HepG2 (cell line): ENCODE measurements at regions not wholly inside any gene's neighbourhood (a gene's known extent, or its start where the extent isn't known, plus 50 kb on each side); places are given as distances from the start of the nearest gene placed in this dataset.

Source experiments
- ATAC-seq: fragments of 200-7000 bp; cut with Tn5 transposase; 3 replicates; pipeline ENCODE4 v1.9.1; 2020; ENCODE audit warnings: mild to moderate bottlenecking, moderate library complexity
- BruUV-seq: library from RNA; stranded (reverse); fragments of 400-500 nt; replicated peaks from 2 replicates; lab custom pipeline; 2021; lab: Mats Ljungman, UMichigan
- CTCF ChIA-PET: fragments of 300-600 bp; formaldehyde crosslinking; extraction: SDS; loops from one replicate; lab custom pipeline; 2021; ENCODE audit warnings: low total read pairs, inconsistent platforms, low intra/inter-chr PET ratio; lab: Yijun Ruan, JAX
- POLR2A ChIA-PET: fragments of 350-600 bp; sonication (Branson Sonifier 250); formaldehyde crosslinking; loops from one replicate; lab custom pipeline; 2020; ENCODE audit warnings: antibody characterized with exemption, inconsistent platforms; lab: Yijun Ruan, JAX
- DNase-seq: peaks from one replicate; pipeline ENCODE4 v3.0.0-alpha.2; 2015; ENCODE audit warnings: low spot score
- FAIRE-seq: peaks from 3 replicates; lab custom pipeline; 2011; peaks lifted over from hg19 to GRCh38; lab: Jason Lieb, UNC
- H2AFZ ChIP-seq: one replicate; pipeline ENCODE4 v1.6.1; 2011; ENCODE audit warnings: low read length, inconsistent platforms
- H3K27ac ChIP-seq: fragments of 300-600 bp; 3 replicates; pipeline ENCODE4 v1.8.0; 2011; ENCODE audit warnings: mixed run types, mild to moderate bottlenecking, mixed read lengths, low read length, inconsistent platforms; ENCODE audit not compliant: insufficient read depth; ENCODE audit errors: extremely low read length
- H3K27me3 ChIP-seq, 2 experiments: fragments of 200-600 bp in 1 of 2; 2 replicates in 1 of 2; 3 replicates in 1 of 2; pipeline versions ENCODE4 v1.6.0 to v1.8.0; 2011; ENCODE audit warnings: low read length in 2 of 2, mild to moderate bottlenecking in 2 of 2, moderate library complexity in 2 of 2, inconsistent platforms in 1 of 2; ENCODE audit not compliant: insufficient read depth in 2 of 2, control insufficient read depth in 1 of 2
- H3K36me3 ChIP-seq, 2 experiments: fragments of 200-600 bp in 1 of 2; replicated peaks in 1 of 2; 2 replicates in 1 of 2; 3 replicates in 1 of 2; pipeline versions ENCODE4 v1.5.1 to v1.8.0; 2011; ENCODE audit warnings: low read length in 2 of 2, inconsistent platforms in 1 of 2; ENCODE audit not compliant: insufficient read depth in 2 of 2, control insufficient read depth in 1 of 2
- H3K4me1 ChIP-seq: 2 replicates; pipeline ENCODE4 v1.5.1; 2012; ENCODE audit warnings: low read length, inconsistent platforms; ENCODE audit not compliant: insufficient read depth
- H3K4me2 ChIP-seq: 2 replicates; pipeline ENCODE4 v1.6.0; 2011; ENCODE audit warnings: low read depth, low read length, inconsistent platforms
- H3K4me3 ChIP-seq, 3 experiments: fragments of 200-600 bp in 1 of 3; sonication (generic), shearing (Covaris generic) in 1 of 3; replicated peaks in 1 of 3; 2 replicates each; pipeline ENCODE4 v1.5.1; 2011 to 2016; ENCODE audit warnings: low read length in 3 of 3, inconsistent platforms in 2 of 3, low read depth in 2 of 3, mild to moderate bottlenecking in 2 of 3, control low read depth in 1 of 3, mixed read lengths in 1 of 3; ENCODE audit not compliant: insufficient read depth in 1 of 3
- H3K79me2 ChIP-seq: one replicate; pipeline ENCODE4 v1.6.1; 2011; ENCODE audit warnings: low read length, inconsistent platforms; ENCODE audit not compliant: insufficient read depth
- H3K9ac ChIP-seq: 2 replicates; pipeline ENCODE4 v1.6.0; 2011; ENCODE audit warnings: mild to moderate bottlenecking, low read depth, low read length, inconsistent platforms; ENCODE audit not compliant: insufficient read depth
- H3K9me3 ChIP-seq: 2 replicates; pipeline ENCODE4 v1.5.1; 2012; ENCODE audit warnings: mild to moderate bottlenecking, low read length
- H4K20me1 ChIP-seq: 2 replicates; pipeline ENCODE4 v1.6.0; 2011; ENCODE audit warnings: inconsistent platforms, mild to moderate bottlenecking, low read length, moderate library complexity; ENCODE audit not compliant: insufficient read depth
- CBX1 ChIP-seq: IDR thresholded peaks from one replicate; pipeline ENCODE4 v1.6.1; 2016; ENCODE audit warnings: antibody characterized with exemption, low read depth
- CC2D1A ChIP-seq: sonication (generic); formaldehyde crosslinking; IDR thresholded peaks from 2 replicates; pipeline ENCODE4 v1.8.1; 2023; ENCODE audit warnings: mild to moderate bottlenecking, missing genetic modification reagents
- EHMT2 ChIP-seq: fragments of 200-600 bp; sonication (generic); IDR thresholded peaks from 2 replicates; pipeline ENCODE4 v1.7.0; 2017; ENCODE audit warnings: antibody characterized with exemption, low read depth, low read length, borderline replicate concordance
- EZH2 ChIP-seq: conservative IDR thresholded peaks from 2 replicates; pipeline ENCODE4 v1.6.1; 2012; ENCODE audit warnings: mild to moderate bottlenecking, low read depth, low read length, moderate library complexity
- FOXK1 ChIP-seq: sonication (generic); formaldehyde crosslinking; IDR thresholded peaks from 2 replicates; pipeline ENCODE4 v1.4.0; 2020; ENCODE audit warnings: low read depth, missing genetic modification reagents, borderline replicate concordance
- GFI1 ChIP-seq: sonication (generic); formaldehyde crosslinking; IDR thresholded peaks from 2 replicates; pipeline ENCODE4 v1.5.0; 2020; ENCODE audit warnings: missing genetic modification reagents, mild to moderate bottlenecking, borderline replicate concordance
- HNRNPLL ChIP-seq: fragments of 200-400 bp; formaldehyde crosslinking; IDR thresholded peaks from 2 replicates; pipeline ENCODE4 v1.6.1; 2017; ENCODE audit warnings: mild to moderate bottlenecking, low read depth, low read length; ENCODE audit not compliant: poor library complexity, severe bottlenecking
- MTA3 ChIP-seq: sonication (generic); formaldehyde crosslinking; IDR thresholded peaks from 2 replicates; pipeline ENCODE4 v1.4.0; 2020; ENCODE audit warnings: missing genetic modification reagents
- PAX8 ChIP-seq: sonication (generic); formaldehyde crosslinking; IDR thresholded peaks from 2 replicates; pipeline ENCODE4 v1.8.0; 2022; ENCODE audit warnings: mild to moderate bottlenecking, missing genetic modification reagents, borderline replicate concordance
- RFXAP ChIP-seq: sonication (generic); formaldehyde crosslinking; IDR thresholded peaks from 2 replicates; pipeline ENCODE4 v1.4.0; 2020; ENCODE audit warnings: missing genetic modification reagents, borderline replicate concordance
- SAFB2 ChIP-seq: sonication (generic); formaldehyde crosslinking; IDR thresholded peaks from 2 replicates; pipeline ENCODE4 v1.5.1; 2020; ENCODE audit warnings: missing genetic modification reagents, low read depth, mild to moderate bottlenecking, borderline replicate concordance
- SIX1 ChIP-seq: sonication (generic); formaldehyde crosslinking; IDR thresholded peaks from 2 replicates; pipeline ENCODE4 v1.4.0; 2020; ENCODE audit warnings: missing genetic modification reagents, borderline replicate concordance
- SMAD9 ChIP-seq: sonication (generic); formaldehyde crosslinking; IDR thresholded peaks from 2 replicates; pipeline ENCODE4 v1.5.1; 2020; ENCODE audit warnings: mild to moderate bottlenecking, missing genetic modification reagents
- XRCC5 ChIP-seq: fragments of 200-400 bp; formaldehyde crosslinking; optimal IDR thresholded peaks from 2 replicates; pipeline ENCODE3; 2017; ENCODE audit warnings: mild to moderate bottlenecking, low read length
- ZNF350 ChIP-seq: sonication (generic); formaldehyde crosslinking; IDR thresholded peaks from 2 replicates; pipeline ENCODE4 v1.4.0; 2020; ENCODE audit warnings: mild to moderate bottlenecking, low read depth, missing genetic modification reagents, borderline replicate concordance
- ZSCAN12 ChIP-seq: sonication (generic); formaldehyde crosslinking; IDR thresholded peaks from 2 replicates; pipeline ENCODE4 v1.9.0; 2021; ENCODE audit warnings: mild to moderate bottlenecking, missing genetic modification reagents
- WGBS: methylation state at CpG from one replicate; pipeline ENCODE4 v1.1.6; 2017; ENCODE audit warnings: low lambda C conversion rate; 5-methylcytosine and 5-hydroxymethylcytosine counted together
- in situ Hi-C: cut with HindIII; loops from 2 replicates; pipeline ENCODE4 v1.10.0; 2017; ENCODE audit warnings: low pct_unique_long_range_greater_than_20kb; ENCODE audit not compliant: extremely low pct_ligation_motif_present
- intact Hi-C: fragments of 100-400 bp; cut with micrococcal nuclease; formaldehyde crosslinking; loops from one replicate; pipeline ENCODE4 v1.10.0; 2022; ENCODE audit not compliant: unreplicated experiment
- TF ChIP-seq, protein P1 (sequence below): sonication (generic); formaldehyde crosslinking; IDR thresholded peaks from 2 replicates; pipeline ENCODE4 v1.5.1; 2020; ENCODE audit warnings: missing genetic modification reagents, mild to moderate bottlenecking, borderline replicate concordance
- TF ChIP-seq, protein P2 (sequence below): sonication (generic); formaldehyde crosslinking; IDR thresholded peaks from 2 replicates; pipeline ENCODE4 v1.5.0; 2020; ENCODE audit warnings: missing genetic modification reagents, mild to moderate bottlenecking, borderline replicate concordance

DNA sequence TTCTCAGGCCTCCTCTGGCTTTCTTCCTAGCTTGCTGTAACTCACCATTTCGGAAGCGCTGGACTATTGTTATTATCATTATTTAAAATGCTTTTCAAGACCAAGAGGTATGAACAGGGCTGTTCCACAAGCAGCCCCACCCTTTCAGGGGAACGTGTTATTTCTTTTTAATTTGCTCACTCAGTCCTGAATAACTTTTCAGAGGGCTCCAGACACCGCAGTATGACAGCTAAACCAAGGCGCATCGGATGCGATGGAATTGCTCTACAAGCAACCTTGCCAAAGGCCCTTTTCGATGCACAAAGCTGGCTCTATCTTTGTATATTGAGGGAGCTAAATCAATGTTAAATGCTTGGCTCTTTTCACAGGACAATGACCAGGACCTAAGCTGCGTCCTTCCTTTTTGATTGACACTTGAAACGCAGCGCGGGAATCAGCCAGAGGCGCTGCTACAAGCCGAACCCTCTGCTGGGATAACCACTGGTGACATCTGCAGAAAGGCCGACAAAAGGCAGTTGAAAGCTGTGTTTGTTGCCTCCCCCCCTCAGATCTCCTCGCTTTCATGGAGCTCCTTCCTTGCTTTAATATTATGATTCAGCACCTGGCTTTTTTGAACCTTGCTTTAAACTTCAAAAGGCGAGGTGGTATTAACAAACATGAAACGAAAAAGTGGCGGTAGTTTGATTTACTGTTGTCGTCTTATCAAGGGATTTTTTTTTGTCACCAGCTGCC, 204.7 kb upstream of the PROX1 start (continued):
- no peak for TF ChIP-seq EHMT2

DNA sequence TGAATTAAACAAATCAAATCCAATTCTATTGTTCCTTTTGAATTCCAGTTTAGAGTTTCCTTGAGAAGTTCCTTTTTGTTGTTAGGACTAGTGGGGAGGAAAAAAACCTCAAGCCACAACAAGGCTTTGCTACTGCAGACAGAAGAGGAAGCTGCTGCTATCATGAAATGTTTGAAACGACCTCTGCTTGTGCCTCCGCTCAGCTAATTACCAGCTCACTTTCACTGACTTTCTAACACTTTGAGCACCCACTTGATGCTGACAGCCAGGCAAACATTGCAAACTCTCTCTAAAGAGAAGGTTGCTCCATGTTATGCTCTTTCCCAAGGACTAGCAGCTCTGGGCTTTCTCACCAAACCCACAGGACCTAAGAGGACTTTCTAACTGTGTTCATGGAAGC, 203.9 kb upstream of the PROX1 start:
- intact Hi-C loops = no loop called here
- no peak overlapping the region for H2AFZ ChIP-seq
- H3K27ac ChIP-seq = no peak overlapping the region
- no peaks in the 10 kb centered on the region; a peak in 1 of 5 replicates for H3K27me3 ChIP-seq
- POLR2A ChIA-PET = interaction anchor here (0.7 kb wide), 1 partner anchor 38 kb away, joined by 5 read pairs; no protein-coding TSS in a partner anchor
- in situ Hi-C loops = no loop called here
- no peaks in the 10 kb centered on the region for H3K9me3 ChIP-seq
- BruUV-seq = no TSS peak
- CTCF ChIA-PET = no interaction called here
- TF ChIP-seq HNRNPLL = no peak
- no peak for TF ChIP-seq RFXAP (CRISPR knock-in tag)
- no peak for TF ChIP-seq FOXK1 (CRISPR knock-in tag)
- TF ChIP-seq ZNF350 (CRISPR knock-in tag) = no peak
- no peak for TF ChIP-seq MTA3 (CRISPR knock-in tag)
- no peak for TF ChIP-seq SIX1 (CRISPR knock-in tag)
- TF ChIP-seq XRCC5 = no peak
- no peak for TF ChIP-seq ZSCAN12 (CRISPR knock-in tag)
- no peak for TF ChIP-seq CC2D1A
- TF ChIP-seq, protein P1, sequence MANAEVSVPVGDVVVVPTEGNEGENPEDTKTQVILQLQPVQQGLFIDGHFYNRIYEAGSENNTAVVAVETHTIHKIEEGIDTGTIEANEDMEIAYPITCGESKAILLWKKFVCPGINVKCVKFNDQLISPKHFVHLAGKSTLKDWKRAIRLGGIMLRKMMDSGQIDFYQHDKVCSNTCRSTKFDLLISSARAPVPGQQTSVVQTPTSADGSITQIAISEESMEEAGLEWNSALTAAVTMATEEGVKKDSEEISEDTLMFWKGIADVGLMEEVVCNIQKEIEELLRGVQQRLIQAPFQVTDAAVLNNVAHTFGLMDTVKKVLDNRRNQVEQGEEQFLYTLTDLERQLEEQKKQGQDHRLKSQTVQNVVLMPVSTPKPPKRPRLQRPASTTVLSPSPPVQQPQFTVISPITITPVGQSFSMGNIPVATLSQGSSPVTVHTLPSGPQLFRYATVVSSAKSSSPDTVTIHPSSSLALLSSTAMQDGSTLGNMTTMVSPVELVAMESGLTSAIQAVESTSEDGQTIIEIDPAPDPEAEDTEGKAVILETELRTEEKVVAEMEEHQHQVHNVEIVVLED (CRISPR knock-in tag) = no peak
- no peak for TF ChIP-seq SAFB2
- TF ChIP-seq, protein P2, sequence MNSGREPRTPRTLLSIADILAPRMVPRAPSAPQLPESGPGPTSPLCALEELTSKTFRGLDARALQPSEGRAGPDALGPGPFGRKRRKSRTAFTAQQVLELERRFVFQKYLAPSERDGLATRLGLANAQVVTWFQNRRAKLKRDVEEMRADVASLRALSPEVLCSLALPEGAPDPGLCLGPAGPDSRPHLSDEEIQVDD (CRISPR knock-in tag) = no peak
- no peak for TF ChIP-seq SMAD9 (CRISPR knock-in tag)
- TF ChIP-seq EZH2 = no peak
- TF ChIP-seq CBX1 = no peak
- TF ChIP-seq PAX8 = no peak
- no peak for TF ChIP-seq GFI1 (CRISPR knock-in tag)
- no peak for DNase-seq
- no peak overlapping the region for H3K4me2 ChIP-seq
- no peak for FAIRE-seq
- H3K4me3 ChIP-seq = no peak overlapping the region
- H4K20me1 ChIP-seq = no peaks in the 10 kb centered on the region
- no peaks in the 10 kb centered on the region for H3K36me3 ChIP-seq
- 58% methylated on average over 2 of the region's 2 CpGs for WGBS
- no peak for ATAC-seq
- H3K4me1 ChIP-seq = peaks cover 18% of the 10 kb centered on the region
- no peaks in the 10 kb centered on the region for H3K79me2 ChIP-seq
- no peak overlapping the region for H3K9ac ChIP-seq
